ENCODE measurements at regions not wholly inside any gene's neighbourhood (a gene's known extent, or its start where the extent isn't known, plus 50 kb on each side); places are given as distances from the start of the nearest gene placed in this dataset.

GRCh38 chr3:59244343-59244742, 194.5 kb upstream of the CFAP20DC start:
- TF ChIP-seq EZH2 (IDR thresholded peaks at IDR 0.05; ENCODE audit: borderline replicate concordance, insufficient read depth, low read length, poor library complexity, severe bottlenecking) (no peak), CTCF (IDR thresholded peaks at IDR 0.05; ENCODE audit: poor library complexity, severe bottlenecking) (no peak), TAF1 (IDR thresholded peaks at IDR 0.05; ENCODE audit: low read depth) (no peak)

Measured in neural cell (in vitro differentiated cells).